Uterus (tissue), 2 donors: ENCODE measurements at regions not wholly inside any gene's neighbourhood (a gene's known extent, or its start where the extent isn't known, plus 50 kb on each side); places are given as distances from the start of the nearest gene placed in this dataset.

Source experiments
- POLR2A ChIP-seq, 2 donors: fragments of 450-650 bp; IDR thresholded peaks; one replicate each; pipeline ENCODE4 v1.6.1; 2016; ENCODE audit warnings: antibody characterized with exemption in 2 of 2, mild to moderate bottlenecking in 1 of 2, moderate library complexity in 1 of 2
- TF ChIP-seq, protein P1 (sequence below), 4 experiments: fragments of 200-600 bp in 2 of 4; fragments of 450-650 bp in 2 of 4; sonication (generic) in 2 of 4; IDR thresholded peaks; one replicate each; pipeline ENCODE4 v1.5.1; 2016 to 2019; ENCODE audit warnings: antibody characterized with exemption in 4 of 4, mild to moderate bottlenecking in 2 of 4, moderate library complexity in 1 of 4

DNA sequence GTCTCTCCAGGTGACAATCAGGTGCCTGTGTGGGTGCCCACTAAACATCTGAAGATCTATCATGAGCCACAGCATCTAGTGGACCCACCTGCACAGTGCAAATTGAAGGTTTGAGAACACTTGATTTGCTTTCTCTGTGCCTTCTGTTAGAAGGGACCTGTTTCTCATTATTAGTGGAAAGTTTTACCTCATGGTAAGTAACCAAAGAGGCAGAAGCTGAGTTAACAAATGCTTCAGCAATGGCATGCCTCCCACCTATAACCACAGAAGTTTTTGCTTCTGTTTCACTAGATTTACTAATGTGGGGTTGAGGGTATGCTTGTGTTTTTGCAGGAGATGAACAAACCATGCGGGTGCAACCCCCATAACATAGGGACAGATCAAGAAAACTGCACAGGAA is 297.4 kb upstream of the DKK2 start:
- TF ChIP-seq POLR2A (IDR thresholded peaks at IDR 0.05), result no peak
- TF ChIP-seq, protein P1, sequence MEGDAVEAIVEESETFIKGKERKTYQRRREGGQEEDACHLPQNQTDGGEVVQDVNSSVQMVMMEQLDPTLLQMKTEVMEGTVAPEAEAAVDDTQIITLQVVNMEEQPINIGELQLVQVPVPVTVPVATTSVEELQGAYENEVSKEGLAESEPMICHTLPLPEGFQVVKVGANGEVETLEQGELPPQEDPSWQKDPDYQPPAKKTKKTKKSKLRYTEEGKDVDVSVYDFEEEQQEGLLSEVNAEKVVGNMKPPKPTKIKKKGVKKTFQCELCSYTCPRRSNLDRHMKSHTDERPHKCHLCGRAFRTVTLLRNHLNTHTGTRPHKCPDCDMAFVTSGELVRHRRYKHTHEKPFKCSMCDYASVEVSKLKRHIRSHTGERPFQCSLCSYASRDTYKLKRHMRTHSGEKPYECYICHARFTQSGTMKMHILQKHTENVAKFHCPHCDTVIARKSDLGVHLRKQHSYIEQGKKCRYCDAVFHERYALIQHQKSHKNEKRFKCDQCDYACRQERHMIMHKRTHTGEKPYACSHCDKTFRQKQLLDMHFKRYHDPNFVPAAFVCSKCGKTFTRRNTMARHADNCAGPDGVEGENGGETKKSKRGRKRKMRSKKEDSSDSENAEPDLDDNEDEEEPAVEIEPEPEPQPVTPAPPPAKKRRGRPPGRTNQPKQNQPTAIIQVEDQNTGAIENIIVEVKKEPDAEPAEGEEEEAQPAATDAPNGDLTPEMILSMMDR (IDR thresholded peaks at IDR 0.05), result no peak
